Endothelial cell of umbilical vein (primary cell): ENCODE measurements at regions not wholly inside any gene's neighbourhood (a gene's known extent, or its start where the extent isn't known, plus 50 kb on each side); places are given as distances from the start of the nearest gene placed in this dataset.

Experiments used
- EZH2 ChIP-seq: IDR thresholded peaks from 2 replicates; pipeline ENCODE4 v1.6.1; 2012; ENCODE audit warnings: borderline replicate concordance, low read depth, mild to moderate bottlenecking, moderate library complexity, low read length, inconsistent platforms; ENCODE audit not compliant: severe bottlenecking
- GATA2 ChIP-seq: IDR thresholded peaks from 2 replicates; pipeline ENCODE4 v1.7.0; 2011; ENCODE audit warnings: low read depth, mild to moderate bottlenecking, moderate library complexity, mixed read lengths, low read length; ENCODE audit not compliant: insufficient read length, insufficient read depth
- MYC ChIP-seq: IDR thresholded peaks from one replicate; pipeline ENCODE4 v1.6.1; 2011; ENCODE audit warnings: mild to moderate bottlenecking, low read depth, low read length
- POLR2A ChIP-seq: IDR thresholded peaks from 2 replicates; pipeline ENCODE4 v1.6.1; 2012; ENCODE audit warnings: low read depth, mild to moderate bottlenecking, control low read depth, low read length
- POLR2AphosphoS5 ChIP-seq: IDR thresholded peaks from 2 replicates; pipeline ENCODE4 v1.6.1; 2012; ENCODE audit warnings: low read depth, mild to moderate bottlenecking, control low read depth, low read length, moderate library complexity; ENCODE audit not compliant: insufficient read depth
- TF ChIP-seq, protein P1 (sequence below), 2 donors: IDR thresholded peaks; 1 replicate in 1 of 2; 2 replicates in 1 of 2; pipeline ENCODE4 v1.5.1; 2011; ENCODE audit warnings: low read length in 2 of 2, mild to moderate bottlenecking in 2 of 2, moderate library complexity in 2 of 2, control low read depth in 1 of 2, inconsistent platforms in 1 of 2, low read depth in 1 of 2; ENCODE audit not compliant: insufficient read depth in 1 of 2; ENCODE audit errors: extremely low read depth in 1 of 2
- TF ChIP-seq, protein P2 (sequence below): IDR thresholded peaks from 2 replicates; pipeline ENCODE4 v1.6.1; 2011; ENCODE audit not compliant: insufficient read depth, insufficient read length

DNA sequence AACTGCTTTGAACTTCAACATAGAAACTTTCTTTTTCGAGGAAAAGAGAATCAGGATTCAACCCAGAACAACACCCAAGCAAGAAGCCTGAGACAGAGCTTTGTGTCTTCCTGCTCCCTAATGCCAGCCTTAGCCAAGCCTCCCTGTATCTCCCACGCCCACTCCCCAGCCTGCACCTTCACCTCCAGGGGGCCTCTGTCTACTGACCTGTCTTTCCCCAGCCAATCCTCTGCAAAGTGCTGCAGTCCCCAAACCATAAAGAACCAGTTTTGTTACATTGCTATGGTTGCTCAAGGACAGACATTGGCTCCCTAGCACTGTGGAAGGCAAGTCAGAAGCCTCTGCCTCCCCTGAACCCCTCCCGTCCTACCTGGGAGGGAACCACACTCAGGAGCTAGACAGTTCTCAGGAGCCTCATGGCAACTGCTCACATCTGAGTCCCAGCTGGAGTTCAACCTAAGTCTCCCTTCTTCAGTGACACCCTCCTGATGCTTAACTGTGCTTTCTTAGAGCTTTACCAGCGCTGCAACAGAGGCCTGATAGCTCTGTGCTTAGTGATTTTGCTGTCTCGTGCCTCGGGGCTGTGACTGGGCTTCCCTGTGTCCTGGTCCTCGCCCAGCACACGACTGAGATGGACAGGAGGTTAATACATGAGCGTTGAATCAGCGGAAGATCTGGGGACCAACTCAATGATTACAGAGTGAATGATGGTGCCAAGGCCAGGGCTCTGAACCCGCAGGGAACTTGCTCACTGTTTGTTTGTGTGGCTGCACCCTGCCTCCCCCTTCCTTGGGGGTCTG is 101.5 kb upstream of the DUSP22 start:
- TF ChIP-seq, protein P1, sequence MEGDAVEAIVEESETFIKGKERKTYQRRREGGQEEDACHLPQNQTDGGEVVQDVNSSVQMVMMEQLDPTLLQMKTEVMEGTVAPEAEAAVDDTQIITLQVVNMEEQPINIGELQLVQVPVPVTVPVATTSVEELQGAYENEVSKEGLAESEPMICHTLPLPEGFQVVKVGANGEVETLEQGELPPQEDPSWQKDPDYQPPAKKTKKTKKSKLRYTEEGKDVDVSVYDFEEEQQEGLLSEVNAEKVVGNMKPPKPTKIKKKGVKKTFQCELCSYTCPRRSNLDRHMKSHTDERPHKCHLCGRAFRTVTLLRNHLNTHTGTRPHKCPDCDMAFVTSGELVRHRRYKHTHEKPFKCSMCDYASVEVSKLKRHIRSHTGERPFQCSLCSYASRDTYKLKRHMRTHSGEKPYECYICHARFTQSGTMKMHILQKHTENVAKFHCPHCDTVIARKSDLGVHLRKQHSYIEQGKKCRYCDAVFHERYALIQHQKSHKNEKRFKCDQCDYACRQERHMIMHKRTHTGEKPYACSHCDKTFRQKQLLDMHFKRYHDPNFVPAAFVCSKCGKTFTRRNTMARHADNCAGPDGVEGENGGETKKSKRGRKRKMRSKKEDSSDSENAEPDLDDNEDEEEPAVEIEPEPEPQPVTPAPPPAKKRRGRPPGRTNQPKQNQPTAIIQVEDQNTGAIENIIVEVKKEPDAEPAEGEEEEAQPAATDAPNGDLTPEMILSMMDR (IDR thresholded peaks at IDR 0.05; ENCODE audit: extremely low read depth in 1 of 2, insufficient read depth in 1 of 2, low read depth in 1 of 2, low read length in 2 of 2), result no peak
- TF ChIP-seq GATA2 (no peak), POLR2A (no peak), MYC (no peak), EZH2 (no peak), POLR2AphosphoS5 (no peak)
- TF ChIP-seq, protein P2, sequence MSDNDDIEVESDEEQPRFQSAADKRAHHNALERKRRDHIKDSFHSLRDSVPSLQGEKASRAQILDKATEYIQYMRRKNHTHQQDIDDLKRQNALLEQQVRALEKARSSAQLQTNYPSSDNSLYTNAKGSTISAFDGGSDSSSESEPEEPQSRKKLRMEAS, result no peak
